OCI-LY3 (cell line): ENCODE measurements at regions not wholly inside any gene's neighbourhood (a gene's known extent, or its start where the extent isn't known, plus 50 kb on each side); places are given as distances from the start of the nearest gene placed in this dataset.

Experiments used
- H2AFZ ChIP-seq: fragments of 200-600, 300-600 bp; shearing (Covaris generic); 2 replicates; pipeline ENCODE4 v1.6.0; 2014; ENCODE audit warnings: antibody characterized with exemption, low read depth, low read length
- H3K27ac ChIP-seq: fragments of 200-600, 300-600 bp; sonication (generic); 2 replicates; pipeline ENCODE4 v1.5.1; 2014; ENCODE audit warnings: mild to moderate bottlenecking, low read length, moderate library complexity, mixed read lengths
- H3K27me3 ChIP-seq: fragments of 200-600, 300-600 bp; sonication (generic); 2 replicates; pipeline ENCODE4 v1.6.1; 2014; ENCODE audit warnings: low read depth, low read length, mixed read lengths
- H3K36me3 ChIP-seq: fragments of 200-600, 300-600 bp; sonication (generic); replicated peaks from 2 replicates; pipeline ENCODE3; 2014; ENCODE audit warnings: low read depth, low read length, mixed read lengths
- H3K4me1 ChIP-seq: fragments of 300-600, 200-600 bp; sonication (generic); 2 replicates; pipeline ENCODE4 v1.6.1; 2014; ENCODE audit warnings: low read length, mixed read lengths
- H3K4me2 ChIP-seq: fragments of 200-600, 300-600 bp; sonication (generic); 2 replicates; pipeline ENCODE4 v1.6.1; 2014; ENCODE audit warnings: low read length, mixed read lengths
- H3K4me3 ChIP-seq: fragments of 300-600, 200-600 bp; sonication (generic); 2 replicates; pipeline ENCODE4 v1.5.1; 2014; ENCODE audit warnings: antibody characterized with exemption, mild to moderate bottlenecking, low read length, moderate library complexity
- H3K79me2 ChIP-seq: fragments of 300-600, 200-600 bp; shearing (Covaris generic); 2 replicates; pipeline ENCODE4 v1.6.1; 2014; ENCODE audit warnings: mild to moderate bottlenecking, low read length, mixed read lengths
- H3K9ac ChIP-seq: fragments of 300-600, 200-600 bp; shearing (Covaris generic); 2 replicates; pipeline ENCODE4 v1.6.0; 2014; ENCODE audit warnings: mild to moderate bottlenecking, low read length, moderate library complexity
- H3K9me3 ChIP-seq: fragments of 200-600, 300-600 bp; shearing (Covaris generic); 2 replicates; pipeline ENCODE4 v1.6.1; 2014; ENCODE audit warnings: low read length, mixed read lengths; ENCODE audit not compliant: insufficient read depth
- H4K20me1 ChIP-seq: fragments of 200-600, 300-600 bp; sonication (generic); 2 replicates; pipeline ENCODE4 v1.6.1; 2016; ENCODE audit warnings: low read length, mixed read lengths; ENCODE audit not compliant: insufficient read depth
- CTCF ChIP-seq: fragments of 200-600, 300-600 bp; sonication (generic); IDR thresholded peaks from 2 replicates; pipeline ENCODE4 v1.5.1; 2014; ENCODE audit warnings: antibody characterized with exemption, low read length, low read depth
- EZH2phosphoT487 ChIP-seq: fragments of 200-600 bp; shearing (Covaris generic); IDR thresholded peaks from 2 replicates; pipeline ENCODE4 v1.6.1; 2018; ENCODE audit warnings: antibody characterized with exemption, mixed run types, low read depth

GRCh38 chr5:23204111-23204510, 303.3 kb upstream of the PRDM9 start:
- Histone ChIP-seq H3K9me3 (no peaks in the 10 kb centered on the region), H3K27ac (no peak overlapping the region), H3K4me2 (no peak overlapping the region), H3K4me3 (no peak overlapping the region), H3K36me3 (no peaks in the 10 kb centered on the region), H3K9ac (no peak overlapping the region), H4K20me1 (no peaks in the 10 kb centered on the region), H2AFZ (no peak overlapping the region), H3K27me3 (no peaks in the 10 kb centered on the region), H3K79me2 (no peaks in the 10 kb centered on the region), H3K4me1 (peaks cover 3% of the 10 kb centered on the region; the same call in 1 of the 2 replicates)
- TF ChIP-seq EZH2phosphoT487 (no peak), CTCF (no peak)

- no peak overlapping the region for H3K9ac ChIP-seq
- no peaks in the 10 kb centered on the region for H3K36me3 ChIP-seq
- H3K79me2 ChIP-seq, result no peaks in the 10 kb centered on the region
- no peaks in the 10 kb centered on the region for H3K27me3 ChIP-seq
- no peak overlapping the region for H3K27ac ChIP-seq
- H3K4me1 ChIP-seq, result no peaks in the 10 kb centered on the region
- H4K20me1 ChIP-seq, result no peaks in the 10 kb centered on the region
- H3K4me2 ChIP-seq, result no peak overlapping the region
- TF ChIP-seq CTCF (no peak), EZH2phosphoT487 (no peak)
- no peak overlapping the region for H2AFZ ChIP-seq
- H3K4me3 ChIP-seq, result no peak overlapping the region
- H3K9me3 ChIP-seq, result no peaks in the 10 kb centered on the region
These were observed 316.7 kb upstream of the CDH12 start for GRCh38 chr5:23169660-23170416.

GRCh38 chr5:23164971-23165370, 311.8 kb upstream of the CDH12 start:
- no peak overlapping the region for H3K4me2 ChIP-seq
- no peaks in the 10 kb centered on the region for H3K4me1 ChIP-seq
- H2AFZ ChIP-seq, result no peak overlapping the region
- no peak overlapping the region for H3K4me3 ChIP-seq
- H3K79me2 ChIP-seq, result no peaks in the 10 kb centered on the region
- no peaks in the 10 kb centered on the region for H3K36me3 ChIP-seq
- H3K27ac ChIP-seq, result no peak overlapping the region
- no peak overlapping the region for H3K9ac ChIP-seq
- no peaks in the 10 kb centered on the region for H3K9me3 ChIP-seq
- no peak for TF ChIP-seq EZH2phosphoT487
- TF ChIP-seq CTCF, result no peak
- no peaks in the 10 kb centered on the region for H4K20me1 ChIP-seq
- no peaks in the 10 kb centered on the region for H3K27me3 ChIP-seq

- Histone ChIP-seq H3K79me2 (no peaks in the 10 kb centered on the region), H3K4me2 (no peak overlapping the region), H3K27me3 (no peaks in the 10 kb centered on the region), H2AFZ (no peak overlapping the region), H3K36me3 (no peaks in the 10 kb centered on the region), H4K20me1 (no peaks in the 10 kb centered on the region), H3K9me3 (no peaks in the 10 kb centered on the region), H3K4me1 (no peaks in the 10 kb centered on the region), H3K27ac (no peak overlapping the region), H3K9ac (no peak overlapping the region), H3K4me3 (no peak overlapping the region)
- TF ChIP-seq CTCF (no peak), EZH2phosphoT487 (no peak)
These were observed 305.0 kb upstream of the CDH12 start for GRCh38 chr5:23158179-23158578.
